IMR-90 (cell line): ENCODE measurements at regions not wholly inside any gene's neighbourhood (a gene's known extent, or its start where the extent isn't known, plus 50 kb on each side); places are given as distances from the start of the nearest gene placed in this dataset.

Experiments
- ATAC-seq: fragments of 200-7000 bp; cut with Tn5 transposase; 2 replicates; pipeline ENCODE4 v1.9.1; 2020; ENCODE audit warnings: low read depth, mild to moderate bottlenecking, moderate library complexity
- BruUV-seq: library from RNA; stranded (reverse); fragments of 400-500 nt; replicated peaks from 2 replicates; lab custom pipeline; 2021; lab: Mats Ljungman, UMichigan
- CTCF ChIA-PET: fragments of 300-600 bp; formaldehyde crosslinking; extraction: SDS; loops from one replicate; lab custom pipeline; 2021; ENCODE audit warnings: antibody characterized with exemption; lab: Yijun Ruan, JAX
- POLR2A ChIA-PET: fragments of 300-600 bp; sonication (Branson Sonifier 250); formaldehyde crosslinking; loops from one replicate; lab custom pipeline; 2022; ENCODE audit warnings: antibody characterized with exemption; ENCODE audit not compliant: unreplicated experiment; lab: Charles Lee
- DNase-seq: peaks from one replicate; pipeline ENCODE4 v3.0.0; 2013
- H2AFZ ChIP-seq: replicated peaks from 2 replicates; pipeline ENCODE3; 2013; ENCODE audit warnings: low read length, mild to moderate bottlenecking; ENCODE audit not compliant: poor library complexity
- H2AK5ac ChIP-seq: 2 replicates; pipeline ENCODE4 v1.6.1; 2013; ENCODE audit warnings: low read depth, low read length, inconsistent platforms
- H2AK9ac ChIP-seq: replicated peaks from 2 replicates; pipeline ENCODE3; 2013; ENCODE audit warnings: mild to moderate bottlenecking, low read depth, low read length, moderate library complexity; ENCODE audit not compliant: poor library complexity
- H2BK120ac ChIP-seq: 2 replicates; pipeline ENCODE4 v1.6.1; 2013; ENCODE audit warnings: low read depth, low read length, inconsistent platforms
- H2BK15ac ChIP-seq: 3 replicates; pipeline ENCODE4 v1.6.1; 2013; ENCODE audit warnings: low read depth, low read length, inconsistent platforms
- H2BK20ac ChIP-seq: 2 replicates; pipeline ENCODE4 v1.6.1; 2013; ENCODE audit warnings: low read depth, mild to moderate bottlenecking, inconsistent platforms, low read length, moderate library complexity
- H2BK5ac ChIP-seq: 2 replicates; pipeline ENCODE4 v1.6.1; 2013; ENCODE audit warnings: mild to moderate bottlenecking, low read depth, low read length, inconsistent platforms; ENCODE audit not compliant: poor library complexity, severe bottlenecking
- H3K14ac ChIP-seq: replicated peaks from 2 replicates; pipeline ENCODE4 v1.6.1; 2013; ENCODE audit warnings: low read depth, low read length, inconsistent platforms
- H3K18ac ChIP-seq: 2 replicates; pipeline ENCODE4 v1.6.1; 2013; ENCODE audit warnings: low read depth, low read length, control low read depth
- H3K23ac ChIP-seq: 2 replicates; pipeline ENCODE4 v1.6.1; 2013; ENCODE audit warnings: low read depth, low read length, inconsistent platforms
- H3K27ac ChIP-seq: 2 replicates; pipeline ENCODE4 v1.5.1; 2013; ENCODE audit warnings: mild to moderate bottlenecking, control low read depth, low read length; ENCODE audit not compliant: insufficient read depth
- H3K27me3 ChIP-seq: 2 replicates; pipeline ENCODE4 v1.6.1; 2013; ENCODE audit warnings: low read length; ENCODE audit not compliant: control insufficient read depth, insufficient read depth
- H3K36me3 ChIP-seq: 2 replicates; pipeline ENCODE4 v1.6.1; 2013; ENCODE audit warnings: low read length, mixed read lengths; ENCODE audit not compliant: control insufficient read depth, insufficient read depth
- H3K4ac ChIP-seq: 2 replicates; pipeline ENCODE4 v1.6.1; 2013; ENCODE audit warnings: low read depth, low read length, inconsistent platforms
- H3K4me1 ChIP-seq: 2 replicates; pipeline ENCODE4 v1.6.1; 2013; ENCODE audit warnings: low read length, mixed read lengths; ENCODE audit not compliant: control insufficient read depth, insufficient read depth
- H3K4me2 ChIP-seq: 2 replicates; pipeline ENCODE4 v1.6.1; 2013; ENCODE audit warnings: low read depth, mild to moderate bottlenecking, control low read depth, low read length, moderate library complexity
- H3K4me3 ChIP-seq: 2 replicates; pipeline ENCODE4 v1.5.1; 2013; ENCODE audit warnings: low read depth, mild to moderate bottlenecking, control low read depth, low read length, moderate library complexity; ENCODE audit not compliant: insufficient read depth
- H3K56ac ChIP-seq: 2 replicates; pipeline ENCODE4 v1.6.1; 2013; ENCODE audit warnings: low read length, inconsistent platforms; ENCODE audit not compliant: insufficient read depth; ENCODE audit errors: extremely low read depth
- H3K79me1 ChIP-seq, 2 experiments: 2 replicates each; pipeline ENCODE4 v1.6.1; 2013; ENCODE audit warnings: low read length in 2 of 2, inconsistent platforms in 1 of 2, low read depth in 1 of 2
- H3K9ac ChIP-seq: 2 replicates; pipeline ENCODE4 v1.6.1; 2013; ENCODE audit warnings: low read depth, low read length, control low read depth
- H3K9me1 ChIP-seq: 2 replicates; pipeline ENCODE4 v1.6.1; 2013; ENCODE audit warnings: low read length, inconsistent platforms; ENCODE audit not compliant: insufficient read depth
- H3K9me3 ChIP-seq: 2 replicates; pipeline ENCODE4 v1.6.1; 2013; ENCODE audit warnings: low read length; ENCODE audit not compliant: control insufficient read depth, insufficient read depth
- H4K20me1 ChIP-seq: 2 replicates; pipeline ENCODE4 v1.6.1; 2013; ENCODE audit warnings: low read length, inconsistent platforms; ENCODE audit not compliant: insufficient read depth
- H4K5ac ChIP-seq: 2 replicates; pipeline ENCODE4 v1.6.1; 2013; ENCODE audit warnings: mild to moderate bottlenecking, low read depth, low read length, control low read depth
- H4K8ac ChIP-seq, 2 experiments: 2 replicates each; pipeline ENCODE4 v1.6.1; 2013; ENCODE audit warnings: low read depth in 2 of 2, low read length in 2 of 2, control low read depth in 1 of 2, inconsistent platforms in 1 of 2
- H4K91ac ChIP-seq: 2 replicates; pipeline ENCODE4 v1.6.1; 2013; ENCODE audit warnings: low read depth, low read length, inconsistent platforms; ENCODE audit not compliant: insufficient read depth
- BHLHE40 ChIP-seq: fragments of 150-350 bp; IDR thresholded peaks from 2 replicates; pipeline ENCODE4 v1.6.1; 2016; ENCODE audit warnings: mild to moderate bottlenecking, low read depth, low read length
- CEBPB ChIP-seq: IDR thresholded peaks from 2 replicates; pipeline ENCODE4 v1.6.1; 2012; ENCODE audit warnings: low read depth, low read length, improper control_type of control experiment
- CHD1 ChIP-seq: IDR thresholded peaks from 2 replicates; pipeline ENCODE4 v1.6.1; 2012; ENCODE audit warnings: low read depth, low read length, improper control_type of control experiment
- FOS ChIP-seq: fragments of 150-350 bp; IDR thresholded peaks from 2 replicates; pipeline ENCODE4 v1.6.1; 2016; ENCODE audit warnings: low read depth, low read length
- MAFK ChIP-seq: IDR thresholded peaks from 2 replicates; pipeline ENCODE4 v1.6.1; 2012; ENCODE audit warnings: low read depth, low read length, improper control_type of control experiment
- MAZ ChIP-seq: IDR thresholded peaks from 2 replicates; pipeline ENCODE4 v1.6.1; 2012; ENCODE audit warnings: low read depth, mild to moderate bottlenecking, low read length, improper control_type of control experiment, moderate library complexity, borderline replicate concordance
- MXI1 ChIP-seq: IDR thresholded peaks from 2 replicates; pipeline ENCODE4 v1.6.1; 2012; ENCODE audit warnings: low read depth, mild to moderate bottlenecking, low read length, moderate library complexity, borderline replicate concordance
- NFE2L2 ChIP-seq: fragments of 150-350 bp; IDR thresholded peaks from 2 replicates; pipeline ENCODE4 v1.6.1; 2016; ENCODE audit warnings: low read depth, mild to moderate bottlenecking, low read length
- POLR2A ChIP-seq: IDR thresholded peaks from 2 replicates; pipeline ENCODE4 v1.6.1; 2012; ENCODE audit warnings: mild to moderate bottlenecking, low read depth, low read length
- RAD21 ChIP-seq: IDR thresholded peaks from 2 replicates; pipeline ENCODE4 v1.6.1; 2012; ENCODE audit warnings: low read length, improper control_type of control experiment
- RCOR1 ChIP-seq: IDR thresholded peaks from 2 replicates; pipeline ENCODE4 v1.6.1; 2012; ENCODE audit warnings: mild to moderate bottlenecking, low read length, improper control_type of control experiment; ENCODE audit not compliant: insufficient replicate concordance
- RFX5 ChIP-seq: IDR thresholded peaks from 2 replicates; pipeline ENCODE4 v1.8.0; 2012; ENCODE audit warnings: low read depth, mild to moderate bottlenecking, low read length, moderate library complexity
- SMC3 ChIP-seq: fragments of 150-350 bp; IDR thresholded peaks from 2 replicates; pipeline ENCODE4 v1.6.1; 2016; ENCODE audit warnings: low read depth, mild to moderate bottlenecking, antibody characterized with exemption, low read length, moderate library complexity
- dilution Hi-C: fragments of 300-500 bp; cut with HindIII; formaldehyde crosslinking; loops from one replicate; pipeline ENCODE4 v1.14.3; 2018; ENCODE audit warnings: low sequenced_read_pairs; ENCODE audit not compliant: unreplicated experiment
- in situ Hi-C: fragments of 300-500 bp; cut with MboI; formaldehyde crosslinking; loops from 3 replicates; pipeline ENCODE4 v1.14.3; 2019; ENCODE audit warnings: low sequenced_read_pairs, inconsistent platforms, mixed read lengths
- intact Hi-C: fragments of 100-400 bp; cut with micrococcal nuclease; formaldehyde crosslinking; loops from 2 replicates; pipeline ENCODE4 v1.10.0; 2022
- TF ChIP-seq, protein P1 (sequence below): fragments of 150-350 bp; IDR thresholded peaks from 2 replicates; pipeline ENCODE4 v1.6.1; 2016; ENCODE audit warnings: low read depth, mild to moderate bottlenecking, low read length, moderate library complexity, borderline replicate concordance
- TF ChIP-seq, protein P2 (sequence below): conservative IDR thresholded peaks from 2 replicates; pipeline ENCODE4 v1.5.1; 2012; ENCODE audit warnings: mild to moderate bottlenecking, low read depth, low read length, improper control_type of control experiment
- TF ChIP-seq, protein P3 (sequence below): fragments of 150-350 bp; IDR thresholded peaks from 2 replicates; pipeline ENCODE4 v1.6.1; 2017; ENCODE audit warnings: mild to moderate bottlenecking, antibody characterized with exemption, low read length, low read depth

DNA sequence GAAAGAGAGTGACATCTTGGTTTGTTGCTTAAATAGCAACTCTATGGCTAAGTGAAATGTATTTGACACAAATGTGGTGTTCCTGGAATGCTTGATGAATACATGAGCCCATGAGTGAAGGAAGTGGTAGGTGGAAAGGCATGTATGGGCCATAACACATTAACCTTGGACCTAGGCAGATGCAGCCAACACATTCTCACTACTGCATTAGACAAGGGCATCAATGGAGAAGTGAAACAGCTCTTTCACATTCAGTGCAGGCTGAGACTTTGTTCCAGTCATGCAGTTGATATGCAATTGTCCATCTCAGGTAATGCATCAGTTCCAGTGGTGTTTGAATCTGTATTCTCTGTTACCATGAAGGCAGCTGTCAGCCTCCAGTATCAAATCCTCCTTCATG, 133.6 kb downstream of the HS3ST3B1 start:
- POLR2A ChIA-PET = no interaction called here
- no peak overlapping the region for H2BK15ac ChIP-seq
- no peaks in the 10 kb centered on the region for H4K20me1 ChIP-seq
- no peaks in the 10 kb centered on the region for H3K9me3 ChIP-seq
- no peak overlapping the region for H3K14ac ChIP-seq
- H3K36me3 ChIP-seq = no peaks in the 10 kb centered on the region
- BruUV-seq = no TSS peak
- H4K5ac ChIP-seq = no peak overlapping the region
- no peak overlapping the region for H2BK120ac ChIP-seq
- no peak overlapping the region for H2AK5ac ChIP-seq
- H3K4me2 ChIP-seq = no peak overlapping the region
- H3K56ac ChIP-seq = no peak overlapping the region
- TF ChIP-seq NFE2L2 (no peak), CEBPB (no peak), POLR2A (no peak), BHLHE40 (no peak), FOS (no peak), MXI1 (no peak), MAFK (no peak), RAD21 (no peak), SMC3 (no peak), CHD1 (no peak), RCOR1 (no peak), MAZ (no peak), RFX5 (no peak)
- TF ChIP-seq, protein P1, sequence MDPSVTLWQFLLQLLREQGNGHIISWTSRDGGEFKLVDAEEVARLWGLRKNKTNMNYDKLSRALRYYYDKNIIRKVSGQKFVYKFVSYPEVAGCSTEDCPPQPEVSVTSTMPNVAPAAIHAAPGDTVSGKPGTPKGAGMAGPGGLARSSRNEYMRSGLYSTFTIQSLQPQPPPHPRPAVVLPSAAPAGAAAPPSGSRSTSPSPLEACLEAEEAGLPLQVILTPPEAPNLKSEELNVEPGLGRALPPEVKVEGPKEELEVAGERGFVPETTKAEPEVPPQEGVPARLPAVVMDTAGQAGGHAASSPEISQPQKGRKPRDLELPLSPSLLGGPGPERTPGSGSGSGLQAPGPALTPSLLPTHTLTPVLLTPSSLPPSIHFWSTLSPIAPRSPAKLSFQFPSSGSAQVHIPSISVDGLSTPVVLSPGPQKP = no peak
- TF ChIP-seq, protein P2, sequence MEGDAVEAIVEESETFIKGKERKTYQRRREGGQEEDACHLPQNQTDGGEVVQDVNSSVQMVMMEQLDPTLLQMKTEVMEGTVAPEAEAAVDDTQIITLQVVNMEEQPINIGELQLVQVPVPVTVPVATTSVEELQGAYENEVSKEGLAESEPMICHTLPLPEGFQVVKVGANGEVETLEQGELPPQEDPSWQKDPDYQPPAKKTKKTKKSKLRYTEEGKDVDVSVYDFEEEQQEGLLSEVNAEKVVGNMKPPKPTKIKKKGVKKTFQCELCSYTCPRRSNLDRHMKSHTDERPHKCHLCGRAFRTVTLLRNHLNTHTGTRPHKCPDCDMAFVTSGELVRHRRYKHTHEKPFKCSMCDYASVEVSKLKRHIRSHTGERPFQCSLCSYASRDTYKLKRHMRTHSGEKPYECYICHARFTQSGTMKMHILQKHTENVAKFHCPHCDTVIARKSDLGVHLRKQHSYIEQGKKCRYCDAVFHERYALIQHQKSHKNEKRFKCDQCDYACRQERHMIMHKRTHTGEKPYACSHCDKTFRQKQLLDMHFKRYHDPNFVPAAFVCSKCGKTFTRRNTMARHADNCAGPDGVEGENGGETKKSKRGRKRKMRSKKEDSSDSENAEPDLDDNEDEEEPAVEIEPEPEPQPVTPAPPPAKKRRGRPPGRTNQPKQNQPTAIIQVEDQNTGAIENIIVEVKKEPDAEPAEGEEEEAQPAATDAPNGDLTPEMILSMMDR = no peak
- TF ChIP-seq, protein P3, sequence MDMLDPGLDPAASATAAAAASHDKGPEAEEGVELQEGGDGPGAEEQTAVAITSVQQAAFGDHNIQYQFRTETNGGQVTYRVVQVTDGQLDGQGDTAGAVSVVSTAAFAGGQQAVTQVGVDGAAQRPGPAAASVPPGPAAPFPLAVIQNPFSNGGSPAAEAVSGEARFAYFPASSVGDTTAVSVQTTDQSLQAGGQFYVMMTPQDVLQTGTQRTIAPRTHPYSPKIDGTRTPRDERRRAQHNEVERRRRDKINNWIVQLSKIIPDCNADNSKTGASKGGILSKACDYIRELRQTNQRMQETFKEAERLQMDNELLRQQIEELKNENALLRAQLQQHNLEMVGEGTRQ = no peak
- no peak overlapping the region for H3K4ac ChIP-seq
- H4K91ac ChIP-seq = no peak overlapping the region
- no peak overlapping the region for H2AK9ac ChIP-seq
- H2BK5ac ChIP-seq = no peak overlapping the region
- intact Hi-C loops = no loop called here
- no peaks in the 10 kb centered on the region for H3K4me1 ChIP-seq
- ATAC-seq = no peak
- H3K79me1 ChIP-seq = no peaks in the 10 kb centered on the region
- H3K23ac ChIP-seq = no peak overlapping the region
- H3K27me3 ChIP-seq = peaks cover 5% of the 10 kb centered on the region; the same call in 1 of the 2 replicates
- no peaks in the 10 kb centered on the region for H3K9me1 ChIP-seq
- DNase-seq = no peak
- no peak overlapping the region for H3K9ac ChIP-seq
- in situ Hi-C loops = no loop called here
- no peak overlapping the region for H2BK20ac ChIP-seq
- no peak overlapping the region for H4K8ac ChIP-seq
- dilution Hi-C loops = no loop called here
- no peak overlapping the region for H2AFZ ChIP-seq
- H3K18ac ChIP-seq = no peak overlapping the region
- H3K4me3 ChIP-seq = no peak overlapping the region
- no peak overlapping the region for H3K27ac ChIP-seq
- CTCF ChIA-PET = no interaction called here
